Non-pigmented ciliary epithelial cell (primary cell): ENCODE measurements at regions not wholly inside any gene's neighbourhood (a gene's known extent, or its start where the extent isn't known, plus 50 kb on each side); places are given as distances from the start of the nearest gene placed in this dataset.

Experiments used
- DNase-seq: peaks from one replicate; pipeline ENCODE4 v3.0.0-alpha.2; 2010; ENCODE audit warnings: low read depth

- DNase-seq, result peak; percentile 38
These were observed 125.9 kb upstream of the OSMR start for GRCh38 chr5:38719916-38720315.

- DNase-seq, result no peak
These were observed 125.1 kb upstream of the OSMR start for GRCh38 chr5:38720554-38721361.

DNA sequence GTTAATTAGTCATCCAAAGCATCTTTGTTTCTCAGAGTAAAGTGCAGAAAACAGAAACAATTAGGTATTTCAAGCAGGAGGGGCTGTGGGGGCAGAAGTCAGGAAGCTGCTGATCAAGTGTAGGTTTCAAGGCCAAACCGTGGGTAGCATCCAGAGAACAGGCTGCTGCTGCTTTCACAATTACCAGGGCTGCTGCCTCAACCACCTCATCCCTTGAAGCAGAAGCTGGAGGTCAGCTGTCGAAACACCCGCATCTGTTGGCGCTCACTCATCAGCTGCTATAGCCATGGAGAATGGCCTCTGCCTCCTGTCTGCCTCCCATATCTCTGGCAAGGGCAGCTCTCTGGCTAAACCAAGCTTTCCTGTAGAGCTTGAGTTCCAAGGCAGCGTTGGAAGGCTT, 122.9 kb upstream of the OSMR start:
- DNase-seq, result no peak

GRCh38 chr5:38723426-38723825, 122.4 kb upstream of the OSMR start:
- no peak for DNase-seq

DNA sequence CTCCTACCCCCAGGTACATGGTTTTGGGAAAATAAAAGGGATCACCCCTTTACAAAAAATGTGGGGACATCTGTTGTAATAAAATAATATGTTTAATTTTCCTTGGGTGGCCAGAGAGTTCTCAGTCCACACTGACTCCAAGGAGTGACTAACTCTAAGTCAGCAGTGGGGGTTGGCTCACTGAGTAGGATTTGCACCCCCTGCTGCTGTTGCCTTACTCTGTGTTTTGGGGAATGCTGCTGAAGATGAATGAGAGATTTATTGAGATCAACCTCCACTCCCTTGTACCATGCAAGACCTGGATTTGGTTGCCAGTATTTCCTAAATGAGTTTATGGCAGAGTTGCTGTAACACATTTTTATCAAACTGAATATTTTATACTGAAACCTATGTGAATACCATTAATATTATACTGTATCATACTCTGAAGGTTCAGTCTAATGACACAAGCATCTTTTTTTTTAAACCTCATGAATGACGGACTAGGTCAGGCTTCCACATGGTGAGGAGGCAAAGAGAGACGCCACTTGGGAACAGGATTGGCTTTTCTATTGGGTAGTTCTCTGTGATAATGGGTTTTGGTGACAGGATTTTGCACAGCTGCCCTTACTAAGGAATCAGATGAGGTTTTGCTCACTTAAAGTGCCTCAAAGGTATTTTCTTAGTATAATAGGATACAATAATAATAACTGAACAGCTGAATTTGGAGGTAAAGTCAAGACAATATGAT, 121.3 kb upstream of the OSMR start:
- peak; percentile 30 for DNase-seq

DNA sequence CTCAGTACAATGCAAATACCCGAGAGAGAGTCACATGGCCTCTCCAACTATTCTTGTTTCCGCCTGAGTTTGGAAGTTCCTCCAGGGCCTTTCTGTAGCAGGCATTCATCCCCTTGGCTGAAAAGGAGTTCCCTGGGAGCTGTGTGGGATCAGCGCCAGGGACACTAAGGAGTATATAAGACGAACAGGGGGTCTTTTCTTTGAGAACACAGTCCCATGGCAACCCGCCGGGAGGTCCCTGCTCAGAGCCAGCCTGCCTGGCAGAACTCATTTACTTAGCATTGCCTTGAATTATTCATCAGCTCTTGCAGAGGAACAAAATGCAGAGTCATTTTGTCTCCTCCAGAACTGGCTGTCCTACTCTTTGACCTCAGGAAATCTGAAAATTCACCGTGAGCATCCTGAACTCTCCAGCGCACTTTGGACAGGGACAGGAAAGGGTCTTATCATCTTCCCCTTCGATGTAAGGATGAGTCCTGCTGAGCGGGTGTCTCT, 120.4 kb upstream of the OSMR start:
- DNase-seq, result no peak

GRCh38 chr5:38726279-38726678, 119.5 kb upstream of the OSMR start:
- no peak for DNase-seq

DNA sequence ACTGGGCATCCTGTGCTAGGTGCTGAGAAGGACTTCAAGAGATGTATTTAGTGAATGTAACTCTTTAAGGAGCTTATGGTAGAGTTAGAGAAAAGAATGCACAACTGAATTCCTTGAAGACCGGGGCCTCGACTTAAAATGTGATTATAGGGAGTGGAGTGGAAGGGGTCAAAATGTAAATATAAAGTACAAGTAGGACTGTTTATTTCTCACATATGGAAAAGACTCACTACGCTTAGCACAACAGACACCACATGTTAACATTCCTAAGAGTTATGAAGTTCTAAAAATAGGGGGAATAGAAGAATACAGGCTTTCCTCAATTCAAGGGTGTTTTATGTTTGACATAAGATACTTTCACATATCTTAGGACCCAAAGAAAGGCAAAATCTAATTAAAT, 117.8 kb upstream of the OSMR start:
- no peak for DNase-seq

GRCh38 chr5:38731461-38731860, 114.4 kb upstream of the OSMR start:
- DNase-seq, result no peak

DNA sequence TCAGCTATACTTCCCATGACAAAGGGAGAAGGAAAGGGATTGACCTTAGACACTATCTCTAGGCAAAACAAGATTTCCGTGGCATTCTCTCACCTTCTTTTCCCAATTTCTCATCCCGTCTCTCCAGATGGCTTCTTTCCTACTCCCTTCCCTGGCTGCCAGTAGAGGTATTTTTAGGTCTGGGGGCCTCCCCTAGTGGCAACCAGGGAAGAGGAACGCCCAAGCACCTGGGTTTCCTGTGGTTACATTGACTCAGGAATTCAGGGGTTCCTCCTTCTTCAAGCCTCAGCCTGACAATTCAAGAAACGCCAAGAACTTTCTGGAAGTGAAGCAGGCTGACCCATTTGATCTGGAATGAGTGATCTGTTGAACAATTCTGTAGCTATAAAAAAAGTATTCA, 111.5 kb upstream of the OSMR start:
- DNase-seq, result no peak

GRCh38 chr5:38736089-38736488, 109.7 kb upstream of the OSMR start:
- DNase-seq, result no peak

GRCh38 chr5:38737976-38738375, 107.8 kb upstream of the OSMR start:
- no peak for DNase-seq

- DNase-seq, result no peak
These were observed 106.7 kb upstream of the OSMR start for GRCh38 chr5:38739011-38739704.

DNA sequence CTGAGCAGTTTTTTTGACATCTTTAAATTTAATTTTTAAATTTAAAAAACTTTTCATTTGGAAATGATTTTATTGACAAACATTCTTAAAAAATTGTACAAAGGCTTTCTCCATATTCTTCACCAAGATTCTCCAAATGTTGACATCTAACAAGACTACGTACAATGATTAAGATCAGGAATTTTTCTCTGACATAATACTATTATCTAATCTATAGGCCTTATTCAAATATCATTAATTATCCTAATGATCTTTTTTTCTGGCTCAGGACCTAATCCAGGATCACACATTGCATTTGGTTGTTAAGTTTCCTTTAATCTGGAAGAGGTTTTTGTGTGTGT, 106.1 kb upstream of the OSMR start:
- DNase-seq, result no peak

DNA sequence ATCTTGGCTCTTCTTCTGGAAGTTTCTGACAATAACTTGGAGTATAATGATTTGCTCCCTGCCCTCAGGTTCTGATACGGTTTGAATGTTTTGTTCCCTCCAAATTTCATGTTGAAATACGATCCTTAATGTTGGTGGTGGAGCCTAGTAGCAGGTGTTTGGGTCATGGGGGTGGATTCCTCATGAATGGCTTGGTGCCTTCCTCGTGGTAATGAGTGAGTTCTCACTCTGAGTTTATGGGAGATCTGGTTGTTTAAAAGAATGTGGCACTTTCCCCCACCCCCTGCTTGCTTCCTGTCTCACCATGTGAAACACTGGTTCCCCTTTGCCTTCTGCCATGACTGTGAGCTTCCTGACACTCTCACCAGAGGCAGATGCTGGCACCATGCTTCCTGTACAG, 103.0 kb upstream of the OSMR start:
- DNase-seq, result no peak

DNA sequence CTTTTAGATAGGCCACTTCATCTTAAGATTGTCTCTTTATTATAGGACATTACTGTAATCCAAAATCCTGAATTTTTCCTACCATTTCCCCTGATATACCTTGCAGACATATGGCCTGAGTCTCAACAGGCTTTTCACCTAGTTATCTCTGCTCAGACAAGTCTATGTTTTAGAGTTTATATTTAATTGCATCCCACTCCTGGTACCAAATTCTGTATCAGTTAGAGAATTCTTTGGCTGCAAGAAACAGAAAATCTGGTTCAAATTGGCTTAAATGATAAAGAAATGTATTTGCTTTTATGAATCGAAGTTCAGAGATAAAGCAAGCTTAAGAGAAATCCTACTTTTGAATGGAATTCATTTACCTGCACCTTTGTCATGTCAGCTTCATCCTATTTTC, 102.2 kb upstream of the OSMR start:
- DNase-seq, result no peak

DNA sequence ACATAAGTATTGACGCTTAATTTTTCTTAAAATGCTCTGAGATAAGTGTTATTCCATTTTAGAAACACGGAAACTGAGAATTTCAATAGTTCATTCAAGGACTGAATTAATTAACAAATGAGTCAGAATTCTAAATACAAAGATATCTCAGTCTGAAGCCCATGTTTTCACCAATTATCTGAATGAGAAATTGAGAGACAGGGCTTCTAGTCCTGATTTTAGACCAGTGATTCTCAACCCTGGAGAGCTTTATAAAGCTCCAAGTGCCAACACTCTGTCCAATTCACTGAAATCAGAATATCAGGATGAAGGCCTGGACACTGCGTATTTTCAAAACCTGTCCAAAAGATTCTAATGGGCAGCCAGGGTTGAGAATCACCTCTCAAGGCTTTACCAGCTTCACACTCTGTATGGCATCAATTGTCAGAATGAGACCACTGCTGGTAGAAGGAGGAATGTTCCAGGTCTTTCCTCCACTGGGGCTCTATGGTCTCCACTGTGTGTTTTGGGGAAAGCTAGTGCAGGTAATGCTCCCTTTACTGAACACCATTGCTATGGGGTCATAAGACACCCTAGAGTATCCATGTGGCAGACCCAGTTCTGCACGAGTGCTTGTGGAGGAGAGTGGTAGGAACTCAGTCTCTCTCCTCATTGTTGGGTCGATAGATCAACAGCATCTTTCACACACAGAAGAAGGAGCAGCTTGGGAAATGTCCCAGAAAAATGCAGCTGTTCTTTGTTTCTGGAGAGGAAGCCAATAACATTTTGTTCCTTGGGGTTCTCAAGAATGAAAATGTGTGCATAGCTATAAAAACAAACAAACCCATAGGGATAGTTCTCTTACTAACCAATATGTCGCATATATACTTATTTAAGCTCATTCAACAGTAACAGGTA, 99.7 kb upstream of the OSMR start:
- DNase-seq, result no peak

DNA sequence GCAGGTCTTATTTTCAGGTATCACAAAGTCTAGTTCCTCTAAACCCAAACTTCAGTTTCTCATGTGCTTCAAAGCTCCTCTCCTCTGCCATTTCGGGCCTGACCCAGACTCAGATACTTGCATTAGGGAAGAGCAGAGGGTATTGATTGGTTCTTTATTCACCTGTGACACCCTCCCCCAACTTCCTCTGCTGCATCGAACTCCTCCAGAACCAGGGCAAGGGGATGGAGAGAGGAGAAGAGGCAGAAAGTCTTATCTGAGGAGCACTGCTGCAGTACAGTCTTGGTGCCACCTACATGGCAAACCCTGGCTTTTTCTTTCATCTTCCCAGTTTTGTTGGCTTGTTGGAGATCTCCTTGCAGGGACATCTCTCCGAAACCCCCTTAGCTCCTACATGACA, 96.0 kb upstream of the OSMR start:
- no peak for DNase-seq

DNA sequence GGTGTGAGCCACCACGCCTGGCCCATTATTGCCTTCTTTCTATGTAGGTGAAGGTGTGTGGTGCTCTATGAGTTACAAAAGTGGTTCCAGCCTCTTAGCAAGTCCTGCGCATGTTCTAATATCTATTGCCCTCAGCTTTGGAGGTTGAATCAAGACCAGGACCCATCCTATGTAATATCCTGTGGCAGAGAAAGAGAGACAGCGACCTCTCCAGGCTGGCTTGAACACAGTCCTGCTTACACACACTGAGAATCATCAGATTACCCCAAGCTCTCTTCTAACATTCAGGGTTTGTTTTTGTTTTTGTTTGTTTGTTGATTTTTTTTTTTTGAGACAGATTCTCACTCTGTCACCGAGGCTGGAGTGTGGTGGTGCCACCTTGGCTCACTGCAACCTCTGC, 94.7 kb upstream of the OSMR start:
- DNase-seq, result no peak

GRCh38 chr5:38752012-38752536, 93.7 kb upstream of the OSMR start:
- no peak for DNase-seq

DNA sequence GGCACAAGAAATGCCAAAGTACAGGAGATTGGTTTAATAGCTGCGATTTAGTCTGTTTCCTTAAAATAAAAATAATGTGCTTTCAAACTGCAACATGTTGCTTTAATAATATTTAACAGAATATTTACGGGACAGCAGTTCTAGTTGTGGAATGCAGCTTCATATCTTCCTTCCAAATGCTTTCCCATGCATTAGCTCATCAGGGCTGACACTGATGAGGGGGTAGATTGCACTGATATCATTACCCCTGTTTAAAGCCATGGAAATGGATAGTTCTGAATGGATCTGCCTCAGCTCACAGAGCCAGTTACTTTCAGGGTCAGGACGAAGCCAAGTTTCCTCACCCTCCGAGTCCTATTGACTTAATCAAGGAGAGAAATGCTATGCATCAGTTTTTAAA, 93.2 kb upstream of the OSMR start:
- no peak for DNase-seq

DNA sequence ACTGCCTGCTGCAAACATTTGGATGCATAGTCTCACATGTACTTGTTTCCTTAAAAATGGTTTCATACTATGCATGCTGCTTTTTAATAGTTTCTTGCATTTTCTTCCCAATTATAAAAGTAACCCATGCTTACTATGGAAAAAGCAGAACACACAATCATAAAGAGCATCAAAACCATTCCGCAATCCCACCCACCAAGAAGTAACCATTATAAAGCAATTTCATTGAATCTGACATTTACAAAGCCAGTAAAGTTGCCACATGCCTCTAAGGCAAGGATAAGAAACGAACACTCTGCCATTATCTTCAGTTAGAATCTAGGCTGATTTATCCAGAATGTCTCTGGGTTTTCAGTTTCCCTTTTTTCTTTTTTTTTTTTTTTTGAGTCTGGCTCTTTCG, 92.7 kb upstream of the OSMR start:
- DNase-seq, result no peak
